Suppressor macrophage treated with lipopolysaccharide for 1 hour (primary cell): ENCODE measurements at regions not wholly inside any gene's neighbourhood (a gene's known extent, or its start where the extent isn't known, plus 50 kb on each side); places are given as distances from the start of the nearest gene placed in this dataset.

ENCODE experiments used
- DNase-seq, 3 donors: peaks; one replicate each; pipeline ENCODE4 v3.0.0-alpha.2; 2020 to 2022

DNA sequence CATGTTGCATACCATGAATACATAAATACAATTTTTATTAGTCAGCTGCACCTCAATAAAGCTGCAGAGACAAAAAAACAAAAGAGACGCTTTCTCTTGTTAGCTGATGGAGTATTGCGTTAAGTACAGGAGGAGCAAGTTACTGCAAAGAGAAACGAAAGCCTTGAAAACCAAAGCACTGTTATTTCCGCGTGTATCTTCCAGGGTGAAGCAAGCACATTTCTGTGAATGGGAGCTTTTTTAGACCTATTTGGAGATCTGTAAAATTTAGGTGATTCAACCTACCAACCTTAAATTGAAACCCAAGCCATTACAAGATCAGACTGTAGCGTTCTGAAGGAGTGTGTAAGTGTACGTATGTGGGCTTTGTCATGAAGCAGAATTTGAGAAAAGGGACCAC lies 390.4 kb downstream of the SOX9 start:
- DNase-seq: no peak

DNA sequence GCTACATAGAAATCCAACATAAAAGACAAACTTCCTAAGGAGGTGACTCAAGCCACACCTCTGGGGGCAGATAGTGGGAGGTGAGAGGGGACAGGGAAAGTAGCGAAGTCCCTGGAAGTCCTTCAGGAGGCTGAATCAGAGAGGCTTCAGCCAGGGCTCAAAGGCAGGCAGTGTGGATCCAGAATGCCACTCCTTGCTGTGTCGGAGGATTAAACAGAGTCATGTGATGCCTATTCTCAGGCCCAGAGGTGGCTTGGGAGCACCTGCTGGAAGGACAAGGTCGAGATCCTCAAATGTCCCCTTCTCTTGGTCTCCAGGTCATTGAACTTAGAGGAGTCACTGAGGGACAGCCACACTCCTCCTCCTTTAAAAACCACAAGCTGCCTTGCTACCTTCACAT lies 391.1 kb downstream of the SOX9 start:
- DNase-seq: no peak

DNA sequence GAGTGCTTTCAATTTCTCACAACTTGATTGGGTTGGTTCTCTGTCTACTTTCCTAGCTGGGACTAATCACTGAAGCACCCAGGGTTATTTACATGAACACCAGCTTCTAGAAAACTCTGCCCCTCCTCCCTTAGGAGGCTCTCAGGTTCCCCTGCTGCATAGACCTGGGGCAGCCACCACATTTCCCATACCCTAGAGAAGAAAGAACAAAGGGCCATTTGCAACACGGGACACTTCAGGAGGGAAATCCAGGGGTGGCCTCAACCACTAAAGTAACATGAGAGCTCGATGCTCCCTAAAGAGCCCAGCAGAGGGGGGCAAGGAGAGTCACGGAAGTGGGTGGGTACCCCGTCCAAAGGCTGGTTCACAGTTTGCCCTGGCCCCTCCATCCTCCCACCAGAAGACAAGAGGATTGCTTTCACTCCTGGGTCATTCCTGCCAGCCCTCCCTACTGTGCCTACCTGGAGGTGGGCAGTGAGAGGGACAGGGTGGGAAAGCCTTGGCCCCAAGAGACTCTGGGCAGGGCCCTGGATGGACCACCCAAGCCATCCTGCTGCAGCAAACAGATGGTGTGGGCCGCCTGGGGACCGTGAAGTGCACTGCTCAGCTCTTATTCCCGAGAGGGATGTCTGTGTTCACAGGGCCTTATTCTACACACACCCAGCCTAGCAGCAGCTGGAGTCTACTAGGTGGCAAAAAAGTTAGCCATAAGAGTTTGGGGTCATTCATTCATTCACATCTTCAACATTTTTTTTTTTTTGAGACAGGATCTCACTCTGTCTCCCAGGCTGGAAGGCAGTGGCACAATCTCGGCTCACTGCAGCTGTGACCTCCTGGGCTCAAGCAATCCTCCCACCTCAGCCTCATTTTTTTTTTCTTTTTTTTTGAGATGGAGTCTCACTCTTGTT lies 392.1 kb downstream of the SOX9 start:
- DNase-seq: no peak

DNA sequence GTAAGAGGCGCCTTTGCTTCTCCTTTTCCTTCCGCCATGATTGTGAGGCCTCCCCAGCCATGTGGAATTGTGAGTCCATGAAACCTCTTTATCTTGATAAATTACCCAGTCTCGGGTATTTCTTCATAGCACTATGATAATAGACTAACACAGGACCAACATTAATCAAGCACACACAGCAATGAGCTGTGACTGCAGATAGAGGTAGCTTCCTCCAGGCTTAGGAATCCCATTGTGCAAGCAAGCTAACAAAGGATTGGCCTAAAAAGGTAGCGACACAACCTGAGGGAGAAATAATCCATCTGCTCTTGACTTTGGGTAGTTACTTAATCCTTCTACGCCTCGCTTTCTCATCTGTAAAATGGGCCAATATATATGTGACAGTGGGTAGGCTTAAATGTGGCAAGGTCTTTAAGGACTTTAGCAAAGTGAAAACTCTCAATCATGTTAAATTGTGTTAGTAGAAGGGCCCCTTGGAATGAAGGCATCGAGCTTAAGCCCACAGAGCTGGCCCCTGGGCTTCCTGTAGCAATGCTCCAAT lies 393.6 kb downstream of the SOX9 start:
- DNase-seq: no peak

DNA sequence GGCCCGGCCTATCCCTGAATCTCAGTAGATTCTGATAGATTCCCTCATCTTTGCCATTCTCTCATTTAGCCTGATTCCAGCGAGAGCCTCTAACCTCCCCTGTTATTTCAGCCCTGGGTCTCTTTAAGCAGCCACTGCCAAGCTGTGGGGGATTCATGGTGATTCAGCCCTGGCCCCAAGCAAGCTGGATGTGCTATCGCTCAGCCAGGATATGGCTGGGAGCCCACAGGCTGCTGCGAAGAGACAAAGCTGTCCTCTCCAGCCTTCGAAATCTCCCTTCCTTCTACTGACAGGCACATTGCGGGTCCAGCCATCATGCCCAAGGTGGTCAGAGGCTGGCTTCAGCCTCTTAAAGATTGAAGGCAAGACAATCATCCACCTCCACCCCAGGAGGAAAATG lies 394.1 kb downstream of the SOX9 start:
- DNase-seq: no peak

DNA sequence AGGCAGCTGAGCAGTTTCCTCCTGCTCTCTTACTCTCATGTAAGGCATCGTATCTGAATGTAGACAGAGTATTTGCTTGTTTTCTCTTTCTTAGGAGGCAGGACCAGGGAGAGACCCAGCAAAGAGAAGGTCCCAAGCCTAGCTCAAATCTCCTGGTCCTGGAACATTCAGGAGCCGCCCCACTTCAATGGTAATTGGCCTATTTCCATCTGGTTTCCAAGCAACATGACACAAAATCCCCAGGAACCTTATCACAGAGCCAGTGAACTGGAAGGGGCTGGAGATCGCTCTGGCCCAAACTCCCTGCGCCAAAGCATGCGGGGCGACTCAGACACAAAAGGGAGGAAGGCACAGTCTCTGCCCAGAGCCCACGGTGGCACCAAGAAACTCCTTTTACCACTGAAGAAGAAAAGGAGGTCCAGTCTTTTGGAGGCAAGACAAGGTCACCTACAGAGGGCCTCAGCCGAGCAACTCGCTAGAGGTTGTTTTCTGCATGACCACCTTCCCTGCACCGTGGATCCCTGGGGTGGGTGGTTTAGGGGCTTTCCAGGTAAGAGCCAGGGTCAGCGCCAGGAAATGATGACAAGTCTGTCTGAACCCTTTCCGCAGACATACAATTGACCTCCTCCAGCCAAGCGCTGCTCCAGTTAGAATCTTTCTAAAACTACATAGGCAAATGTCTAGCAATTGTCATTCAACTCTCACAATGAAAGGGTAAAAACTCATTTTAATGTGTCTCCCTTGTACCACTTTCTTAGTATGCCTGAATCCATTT lies 394.7 kb downstream of the SOX9 start:
- DNase-seq: no peak

DNA sequence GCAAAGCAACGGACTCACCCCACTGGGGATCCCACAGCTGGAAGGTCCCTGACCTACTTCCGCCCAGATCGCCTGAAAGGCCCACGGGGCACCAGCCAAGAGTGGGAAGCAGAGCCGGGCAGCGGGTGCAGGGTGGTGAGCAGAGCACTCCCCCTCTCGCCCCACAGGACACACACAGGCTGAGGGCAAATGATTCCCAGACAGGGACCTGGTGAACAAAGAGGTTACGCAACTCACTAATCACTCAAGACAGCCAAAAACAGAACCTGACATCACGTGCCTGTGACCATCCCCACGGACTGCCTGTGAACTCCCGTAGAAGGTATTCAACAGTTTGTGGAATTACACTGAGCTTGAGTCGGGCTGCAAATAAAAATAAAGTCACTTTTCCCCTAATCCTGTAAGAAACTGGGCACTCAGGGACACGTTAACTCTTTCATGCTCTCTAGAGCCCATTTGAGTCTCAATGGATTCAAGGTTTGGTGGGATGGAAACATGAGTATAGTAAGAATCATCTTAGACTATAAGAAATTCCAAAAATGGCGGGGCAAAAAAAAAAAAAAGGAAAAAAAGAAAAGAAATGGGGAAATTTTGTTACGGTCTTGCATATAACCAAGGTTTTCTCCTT lies 396.1 kb downstream of the SOX9 start:
- DNase-seq: peak in 2 of 3 donors; percentile 0 to 2

DNA sequence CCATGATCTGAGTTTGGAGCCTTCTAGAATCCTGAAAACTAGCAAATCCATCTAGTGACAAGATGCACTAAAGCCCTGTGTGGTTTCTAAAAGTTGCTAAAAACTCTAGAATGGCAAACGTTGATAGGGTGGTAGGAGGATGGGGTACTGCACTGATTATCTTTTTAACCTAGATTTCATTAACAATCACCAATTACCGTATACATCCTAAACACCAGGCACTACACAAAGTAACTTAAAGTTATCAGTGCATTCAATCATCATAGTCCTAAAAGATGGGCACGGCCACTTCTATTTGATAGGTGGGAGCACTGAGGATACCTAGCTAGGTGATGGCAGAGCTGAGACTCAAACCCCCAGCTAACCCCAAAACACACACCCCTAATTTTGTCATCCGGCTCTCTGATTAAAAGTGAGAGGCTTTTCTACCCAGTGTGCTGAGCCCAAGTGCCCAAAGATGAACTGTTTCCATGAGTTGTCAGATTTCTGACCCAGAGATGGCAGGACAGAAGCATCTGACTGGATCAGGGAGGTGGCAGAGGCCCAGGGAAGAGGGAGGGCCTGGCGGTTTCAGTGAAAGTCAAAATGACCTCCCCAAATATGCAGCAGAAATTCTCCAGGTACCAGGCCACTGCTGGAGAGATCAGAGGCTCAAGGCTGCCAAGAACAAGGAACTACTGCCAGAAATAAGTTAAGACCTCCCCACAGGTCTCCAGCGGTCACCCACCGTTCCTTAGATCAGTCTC lies 396.8 kb downstream of the SOX9 start:
- DNase-seq: no peak

DNA sequence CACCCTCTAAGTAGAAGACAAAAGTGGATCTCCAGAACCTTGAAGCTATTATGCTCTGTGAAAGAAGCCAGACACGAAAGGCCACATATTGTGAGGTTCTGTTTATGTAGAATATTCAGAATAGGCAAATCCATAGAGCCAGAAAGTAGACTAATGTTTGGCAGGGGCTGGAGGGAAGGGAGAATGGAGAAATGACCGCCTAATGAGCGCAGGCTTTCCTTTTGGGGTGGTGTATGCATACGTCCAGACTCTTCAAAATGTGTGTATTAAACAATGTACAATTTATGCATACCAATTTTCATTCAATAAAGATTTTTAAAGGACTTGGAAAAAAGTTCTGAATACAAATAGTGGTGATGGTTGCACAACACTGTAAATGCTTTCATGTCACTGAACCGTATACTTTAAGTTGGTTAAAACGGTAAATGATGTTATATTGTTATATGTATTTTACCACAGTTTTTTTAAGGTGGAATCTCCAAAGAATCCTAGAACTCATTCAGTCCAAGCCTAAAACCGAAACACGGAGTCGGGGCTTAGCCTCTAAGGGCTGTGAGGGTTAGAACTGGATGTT lies 397.4 kb downstream of the SOX9 start:
- DNase-seq: no peak

DNA sequence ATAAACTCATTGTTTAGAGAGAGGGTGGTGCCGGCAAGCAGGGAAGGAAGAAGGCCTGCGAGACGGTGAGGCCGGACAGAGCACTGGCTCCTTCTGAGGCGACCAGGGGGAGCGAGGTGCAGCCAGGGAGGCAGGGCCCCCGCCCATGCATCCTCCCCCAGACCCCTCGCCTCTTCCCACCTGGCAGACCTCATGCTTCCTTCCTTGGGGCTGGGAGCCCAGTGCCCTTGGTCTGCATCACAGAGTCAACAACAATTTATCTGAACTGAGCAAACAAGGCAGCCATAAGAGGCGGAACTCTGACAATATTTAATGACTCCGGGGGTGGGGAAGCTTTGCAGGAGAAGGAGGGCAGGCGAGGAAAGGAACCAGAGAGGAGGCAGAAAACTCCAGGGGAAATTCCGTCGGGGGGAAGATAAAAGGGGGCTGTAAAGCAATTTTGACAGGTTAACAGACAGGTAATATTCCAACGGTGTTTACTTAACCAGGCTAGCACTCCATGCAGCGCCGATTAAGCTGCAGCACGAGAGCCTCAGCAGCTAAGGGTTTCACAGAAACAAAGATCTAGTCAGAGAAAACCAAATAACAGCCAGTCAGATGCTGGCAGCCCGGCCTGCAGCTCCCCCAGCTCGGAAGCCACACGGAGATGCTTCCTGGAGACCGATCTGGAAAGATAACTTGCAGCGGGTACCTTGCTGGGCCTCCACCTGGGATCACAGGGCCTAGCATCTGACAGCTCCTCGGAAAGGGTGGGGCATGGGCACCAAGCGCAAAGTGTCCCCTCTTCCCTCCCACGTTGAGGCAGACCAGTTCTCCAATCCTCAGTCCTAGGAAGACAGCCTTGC lies 398.2 kb downstream of the SOX9 start:
- DNase-seq: no peak

DNA sequence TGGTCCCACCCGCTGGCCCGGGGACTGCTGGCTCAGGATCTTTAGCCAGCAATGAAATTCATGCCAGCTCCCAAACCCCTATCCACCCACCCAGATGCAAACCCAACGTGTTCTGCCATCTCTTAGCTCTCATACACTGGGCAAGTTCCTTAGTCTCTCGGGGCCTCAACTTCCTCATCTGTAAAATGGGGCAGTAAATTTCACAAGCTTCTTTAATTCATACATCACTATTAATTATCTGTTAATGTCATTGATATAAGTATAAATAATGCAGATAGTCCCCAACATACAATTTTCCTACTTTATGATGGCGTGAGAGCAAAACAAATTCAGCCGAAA lies 398.7 kb downstream of the SOX9 start:
- no peak for DNase-seq

DNA sequence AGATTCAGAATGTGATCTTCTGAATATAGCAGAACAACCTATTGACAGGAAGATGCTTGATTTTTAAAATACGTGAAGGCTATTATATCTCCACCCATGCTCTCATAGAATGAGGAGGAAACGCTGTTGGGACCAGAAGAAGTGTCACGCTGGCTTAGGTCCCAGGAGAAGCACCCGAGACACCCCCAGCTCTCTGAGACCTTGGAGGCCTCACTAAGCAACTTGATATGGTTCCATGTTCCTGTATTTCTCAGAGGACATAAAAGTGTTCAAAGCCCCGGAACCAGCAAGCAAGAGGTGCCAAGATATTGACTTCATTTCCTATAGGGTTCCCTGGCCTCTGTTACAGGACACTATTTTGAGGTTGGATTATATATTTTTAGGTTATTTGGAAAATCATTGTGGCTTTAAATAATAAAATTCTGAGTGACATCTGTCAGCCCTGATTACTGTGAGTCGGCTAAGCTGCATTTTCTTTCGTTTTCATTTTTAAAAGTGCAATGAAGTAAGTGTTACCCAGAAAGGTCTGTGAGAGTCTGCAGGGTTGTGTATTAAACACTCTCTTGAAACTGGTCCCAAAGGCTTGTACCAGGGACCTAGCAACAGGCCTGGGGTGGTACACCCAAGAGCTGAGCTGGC lies 400.0 kb downstream of the SOX9 start:
- DNase-seq: no peak

DNA sequence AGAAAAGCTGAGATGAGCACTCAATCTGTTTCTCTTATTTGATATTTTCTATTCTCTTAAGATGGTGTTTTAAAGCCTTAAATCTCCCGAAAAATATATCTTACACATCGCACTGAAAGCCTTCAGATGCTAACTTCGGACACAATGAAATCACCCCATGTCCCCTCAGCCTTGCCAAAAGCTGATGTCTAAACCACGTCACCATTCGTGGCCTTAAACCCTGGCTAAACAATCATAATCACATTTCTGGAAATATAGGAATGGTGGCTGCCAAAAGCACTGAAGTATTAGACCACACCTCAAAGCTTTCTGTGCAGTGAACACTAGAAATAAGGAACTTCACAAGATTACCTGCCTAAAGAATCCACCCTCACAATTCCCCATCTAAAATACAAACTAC lies 402.7 kb downstream of the SOX9 start:
- DNase-seq: no peak

DNA sequence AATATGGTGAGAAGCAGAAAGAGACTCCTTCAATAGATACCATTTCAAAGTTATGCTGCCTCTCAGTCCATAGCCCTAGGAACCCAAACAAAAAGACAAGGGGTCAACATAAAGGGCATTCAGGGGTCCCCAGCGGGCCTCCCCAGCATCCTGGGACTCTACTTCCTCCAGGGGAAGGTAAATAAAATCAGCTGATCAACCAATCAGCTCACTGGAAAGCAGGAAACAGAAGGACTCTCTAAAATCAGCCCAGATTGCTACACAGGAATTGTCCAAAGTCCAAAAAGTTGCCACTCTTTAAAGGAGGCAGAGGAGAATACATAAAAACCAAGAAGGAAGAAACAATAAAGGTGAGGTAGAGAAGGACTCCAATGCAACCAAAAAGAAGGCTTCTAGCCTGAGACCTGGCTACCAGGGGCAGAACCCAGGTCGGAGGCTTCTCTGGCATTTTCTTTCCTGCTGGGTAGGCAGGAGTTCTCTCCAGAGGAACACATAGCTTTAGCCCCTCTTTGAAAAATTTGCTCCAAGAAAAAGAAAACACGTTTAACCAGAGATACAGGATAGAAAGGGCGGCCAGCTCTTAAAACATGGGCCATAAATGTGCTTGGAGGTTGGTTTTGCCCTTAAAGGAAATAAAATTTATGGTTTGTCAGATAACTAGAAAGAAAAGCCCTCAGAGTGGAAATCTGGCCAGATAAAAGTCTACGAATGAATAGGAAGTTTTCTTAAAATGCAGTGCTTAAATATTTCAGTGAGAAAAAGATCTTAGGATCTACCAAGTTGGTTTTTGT lies 404.6 kb downstream of the SOX9 start:
- DNase-seq: no peak

DNA sequence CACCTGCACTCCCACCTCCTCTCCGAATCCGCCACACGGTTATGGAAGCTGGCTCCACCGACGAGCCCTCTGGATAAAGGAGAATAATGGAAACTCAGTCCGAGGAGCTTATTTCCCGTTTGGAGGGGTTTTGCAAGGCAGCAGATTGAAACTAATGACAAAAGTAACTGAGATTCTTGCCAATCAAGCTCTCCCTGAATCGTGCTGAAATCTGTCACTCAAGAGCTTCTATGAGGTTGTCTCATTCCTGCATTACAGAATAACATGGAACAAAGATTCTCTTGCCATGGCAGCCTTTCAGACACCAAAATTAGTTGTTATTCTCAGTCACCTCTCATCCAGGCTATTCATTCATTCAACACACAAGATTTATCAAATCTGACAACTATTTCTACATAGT lies 405.9 kb downstream of the SOX9 start:
- DNase-seq: no peak

DNA sequence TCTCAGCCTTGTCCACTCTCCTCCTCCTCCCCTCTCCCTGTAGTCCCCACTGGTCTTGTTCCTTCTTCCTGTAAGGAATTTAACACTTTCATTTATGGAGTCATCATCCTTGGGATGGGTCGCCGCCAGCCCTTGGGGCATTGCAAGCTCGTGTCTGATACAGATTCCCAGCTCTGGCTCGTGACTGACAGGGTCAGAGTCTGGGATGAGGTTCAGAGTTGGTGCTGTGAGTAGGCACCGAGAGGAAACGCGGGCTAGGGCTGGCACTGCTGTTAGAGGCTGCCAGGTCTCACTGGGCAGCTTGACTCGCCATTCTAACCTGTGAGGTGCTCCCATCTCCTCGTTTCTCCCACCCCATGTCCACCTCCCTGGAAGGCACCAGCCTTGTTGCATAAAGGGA lies 407.0 kb downstream of the SOX9 start:
- DNase-seq: no peak

DNA sequence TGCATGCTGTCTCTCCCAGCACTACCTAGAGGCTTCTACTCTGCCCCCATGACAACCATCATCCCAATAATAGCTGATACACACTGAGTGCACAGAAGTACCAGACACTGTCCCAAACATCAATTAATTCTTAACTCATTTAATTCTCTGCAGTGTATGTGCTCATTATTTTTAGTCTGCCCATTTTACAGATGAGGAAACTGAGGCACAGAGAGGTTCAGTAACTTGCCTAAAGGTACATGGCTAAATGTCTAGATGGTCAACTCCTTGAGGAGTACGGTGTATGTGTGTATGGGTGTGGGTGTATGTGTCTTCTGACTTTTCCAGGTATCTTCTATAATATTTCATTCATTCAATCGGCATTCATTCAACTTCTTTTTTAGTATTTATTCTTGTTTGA lies 407.9 kb downstream of the SOX9 start:
- DNase-seq: no peak

DNA sequence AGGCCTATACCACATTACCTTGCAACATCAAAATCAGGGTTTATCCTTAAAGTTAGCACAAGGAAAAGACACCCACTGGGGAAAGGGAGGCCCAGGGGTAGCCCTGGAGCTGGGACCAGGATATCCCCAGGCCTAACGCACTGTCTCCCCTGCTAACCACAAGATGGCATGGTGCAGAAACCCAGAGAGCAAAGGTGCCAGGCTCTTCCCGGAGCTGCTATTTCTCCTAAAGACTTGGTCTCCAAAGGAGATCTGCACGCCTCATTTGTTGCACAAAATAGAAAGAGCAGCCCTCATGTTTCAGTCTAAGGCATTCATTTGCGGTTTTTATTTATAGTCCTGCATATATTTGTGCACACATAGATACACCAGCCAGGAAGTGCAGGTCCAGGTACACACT lies 408.6 kb downstream of the SOX9 start:
- DNase-seq: no peak

DNA sequence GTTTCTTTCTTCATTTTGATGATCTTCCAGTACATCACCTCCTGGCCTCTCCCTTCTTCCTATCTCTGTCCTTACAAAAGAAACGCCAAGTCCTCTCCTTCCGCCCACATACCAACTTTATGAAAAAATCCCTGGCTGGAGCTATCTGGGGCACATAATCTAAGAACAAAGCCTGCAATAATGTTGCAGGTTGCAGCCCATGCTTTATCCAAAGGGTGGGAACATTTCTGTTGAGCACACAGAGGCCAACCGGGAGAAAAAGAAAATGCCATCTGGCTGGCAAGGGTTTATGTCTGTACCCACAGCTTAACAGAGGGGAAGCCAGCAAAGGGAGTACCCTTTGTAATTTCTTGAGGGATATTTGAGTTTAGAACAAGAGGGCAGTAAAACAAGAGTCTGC lies 409.6 kb downstream of the SOX9 start:
- DNase-seq: no peak

DNA sequence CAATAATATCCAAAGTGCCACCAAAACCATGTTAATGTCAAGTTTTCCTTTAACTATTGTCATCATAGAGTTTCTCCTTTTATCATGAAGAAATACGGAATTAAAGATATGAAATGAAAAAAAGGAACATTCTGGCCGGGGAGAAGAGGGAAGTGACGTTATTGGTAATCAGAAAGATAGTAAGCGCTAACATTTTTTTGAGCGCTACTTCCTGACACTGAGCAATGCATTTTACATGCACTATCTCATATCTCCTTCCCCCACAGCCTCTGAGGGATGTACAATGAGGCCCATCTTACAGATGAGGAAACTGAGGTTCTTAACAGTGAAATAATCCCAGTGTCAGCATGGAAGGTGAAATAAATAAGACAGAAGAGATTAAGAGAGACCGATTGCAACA lies 410.9 kb downstream of the SOX9 start:
- DNase-seq: peak in 1 of 3 donors; percentile 6
